GM19438 (cell line): ENCODE measurements at regions not wholly inside any gene's neighbourhood (a gene's known extent, or its start where the extent isn't known, plus 50 kb on each side); places are given as distances from the start of the nearest gene placed in this dataset.
"Not testable (repeated sequence)": the region's sequence is repeated elsewhere in the genome, so short reads cannot be mapped to it uniquely, and the experiment has no call there.

ENCODE experiments used
- ATAC-seq: cut with Tn5 transposase; IDR thresholded peaks from one replicate; pipeline ENCODE4 v1.9.1; 2021; ENCODE audit warnings: low read depth; ENCODE audit not compliant: unreplicated experiment

- no peak for ATAC-seq
Measured at GRCh38 chrX:139077281-139078250, 366.0 kb upstream of the FGF13 start.

- no peak for ATAC-seq
Measured at GRCh38 chrX:139063364-139063763, 351.8 kb upstream of the FGF13 start.

GRCh38 chrX:139058831-139059495 is 347.4 kb upstream of the FGF13 start:
- no peak for ATAC-seq

GRCh38 chrX:139052461-139052860 is 340.9 kb upstream of the FGF13 start:
- no peak for ATAC-seq

- ATAC-seq = no peak
Measured at GRCh38 chrX:139049465-139049864, 337.9 kb upstream of the FGF13 start.

GRCh38 chrX:139044680-139045079 is 333.2 kb upstream of the FGF13 start:
- ATAC-seq = no peak

- no peak for ATAC-seq
Measured at GRCh38 chrX:139039041-139039440, 327.5 kb upstream of the FGF13 start.

- no peak for ATAC-seq
Measured at GRCh38 chrX:139026811-139027210, 315.3 kb upstream of the FGF13 start.

GRCh38 chrX:139026406-139026805 is 314.9 kb upstream of the FGF13 start:
- no peak for ATAC-seq

GRCh38 chrX:139025816-139026215 is 314.3 kb upstream of the FGF13 start:
- no peak for ATAC-seq

GRCh38 chrX:139023531-139023930 is 312.0 kb upstream of the FGF13 start:
- ATAC-seq = no peak

GRCh38 chrX:139020801-139021200 is 309.3 kb upstream of the FGF13 start:
- no peak for ATAC-seq

- no peak for ATAC-seq
Measured at GRCh38 chrX:139018436-139018835, 306.9 kb upstream of the FGF13 start.

GRCh38 chrX:139015627-139016026 is 304.1 kb upstream of the FGF13 start:
- no peak for ATAC-seq

- ATAC-seq = no peak
Measured at GRCh38 chrX:139008185-139008584, 296.7 kb upstream of the FGF13 start.

GRCh38 chrX:139003856-139004527 is 292.5 kb upstream of the FGF13 start:
- ATAC-seq = not testable (repeated sequence)

- ATAC-seq = no peak
Measured at GRCh38 chrX:139002319-139002718, 290.8 kb upstream of the FGF13 start.

- no peak for ATAC-seq
Measured at GRCh38 chrX:138996268-138996667, 284.8 kb upstream of the FGF13 start.

GRCh38 chrX:138995458-138995857 is 283.9 kb upstream of the FGF13 start:
- no peak for ATAC-seq

- ATAC-seq = not testable (repeated sequence)
Measured at GRCh38 chrX:138990425-138990824, 278.9 kb upstream of the FGF13 start.

GRCh38 chrX:138986866-138987265 is 275.3 kb upstream of the FGF13 start:
- ATAC-seq = no peak
